Body of pancreas (tissue), 4 donors: ENCODE measurements at regions not wholly inside any gene's neighbourhood (a gene's known extent, or its start where the extent isn't known, plus 50 kb on each side); places are given as distances from the start of the nearest gene placed in this dataset.

Experiments
- ATAC-seq: fragments of 150-250 bp; one replicate; pipeline ENCODE4 v1.9.1; 2016
- DNase-seq, 4 donors: peaks; one replicate each; pipeline ENCODE4 v3.0.0-alpha.2; 2019
- H3K27ac ChIP-seq, 4 donors: fragments of 200-600 bp; sonication (generic); 1 replicate in 3 of 4; 2 replicates in 1 of 4; pipeline versions ENCODE4 v1.5.1 to v1.6.1; 2016 to 2019; ENCODE audit warnings: mild to moderate bottlenecking in 1 of 4, mixed read lengths in 1 of 4, moderate library complexity in 1 of 4
- H3K27me3 ChIP-seq, 2 donors: fragments of 200-600 bp; sonication (generic); one replicate each; pipeline ENCODE4 v1.6.0; 2016; ENCODE audit warnings: mild to moderate bottlenecking in 1 of 2
- H3K36me3 ChIP-seq, 2 donors: fragments of 200-600 bp; sonication (generic); replicated peaks in 1 of 2; 2 replicates each; pipeline ENCODE4 v1.5.1; 2016; ENCODE audit warnings: low read depth in 2 of 2; ENCODE audit not compliant: insufficient read depth in 1 of 2
- H3K4me1 ChIP-seq: fragments of 200-600 bp; sonication (generic); one replicate; pipeline ENCODE4 v1.6.0; 2016
- H3K4me3 ChIP-seq, 2 donors: fragments of 200-600 bp; sonication (generic); 1 replicate in 1 of 2; 2 replicates in 1 of 2; pipeline ENCODE4 v1.5.1; 2016 to 2019
- H3K9me3 ChIP-seq, 3 donors: fragments of 200-600 bp; sonication (generic); 1 replicate in 2 of 3; 2 replicates in 1 of 3; pipeline ENCODE4 v1.5.1; 2016
- CTCF ChIP-seq, 7 experiments: fragments of 450-650 bp in 4 of 7; fragments of 200-600 bp in 3 of 7; sonication (generic) in 3 of 7; IDR thresholded peaks; one replicate each; pipeline ENCODE4 v1.5.1; 2016 to 2019; ENCODE audit warnings: antibody characterized with exemption in 7 of 7
- POLR2A ChIP-seq, 3 donors: fragments of 450-650 bp; IDR thresholded peaks; one replicate each; pipeline ENCODE4 v1.6.1; 2016; ENCODE audit warnings: antibody characterized with exemption in 3 of 3, mild to moderate bottlenecking in 2 of 3
- WGBS, 2 donors: methylation state at CpG; one replicate each; pipeline ENCODE4 v1.1.5; 2017; 5-methylcytosine and 5-hydroxymethylcytosine counted together
- intact Hi-C: fragments of 100-400 bp; cut with DNase I; formaldehyde crosslinking; loops from one replicate; pipeline ENCODE4 v1.15.1; 2023

- WGBS, 2 donors = 75 to 95% methylated on average over 2 of the region's 2 CpGs
- no peaks in the 10 kb centered on the region for H3K9me3 ChIP-seq
- no peak overlapping the region for H3K4me3 ChIP-seq
- TF ChIP-seq CTCF (IDR thresholded peaks at IDR 0.05) = no peak
- no peak for TF ChIP-seq POLR2A (IDR thresholded peaks at IDR 0.05)
- no peak overlapping the region for H3K27ac ChIP-seq
- H3K4me1 ChIP-seq = no peaks in the 10 kb centered on the region
- ATAC-seq (no peak), DNase-seq (no peak)
- intact Hi-C loops = no loop called here
- H3K27me3 ChIP-seq = no peaks in the 10 kb centered on the region
- H3K36me3 ChIP-seq = no peaks in the 10 kb centered on the region
Observed at GRCh38 chr12:74193191-74193590, 344.4 kb upstream of the ATXN7L3B start.

- intact Hi-C loops = no loop called here
- Histone ChIP-seq H3K36me3 (no peaks in the 10 kb centered on the region), H3K27ac (no peak overlapping the region), H3K4me1 (no peaks in the 10 kb centered on the region), H3K27me3 (no peaks in the 10 kb centered on the region), H3K4me3 (no peak overlapping the region), H3K9me3 (peaks cover 0 to 5% (median 0%) of the 10 kb centered on the region in 3 donors)
- 64 to 69% methylated on average over 3 of the region's 3 CpGs for WGBS, 2 donors
- TF ChIP-seq CTCF (IDR thresholded peaks at IDR 0.05) (no peak), POLR2A (IDR thresholded peaks at IDR 0.05) (no peak)
- DNase-seq (no peak), ATAC-seq (no peak)
Observed at GRCh38 chr12:74204236-74204635, 333.4 kb upstream of the ATXN7L3B start.

GRCh38 chr12:74227846-74228545 is 309.6 kb upstream of the ATXN7L3B start:
- H3K4me1 ChIP-seq = no peaks in the 10 kb centered on the region
- 77 to 84% methylated on average over 3 of the region's 3 CpGs for WGBS, 2 donors
- ATAC-seq (no peak), DNase-seq (no peak)
- no peaks in the 10 kb centered on the region for H3K36me3 ChIP-seq
- TF ChIP-seq POLR2A (IDR thresholded peaks at IDR 0.05) (no peak), CTCF (IDR thresholded peaks at IDR 0.05) (no peak)
- H3K27me3 ChIP-seq = no peaks in the 10 kb centered on the region
- no peak overlapping the region for H3K4me3 ChIP-seq
- no peak overlapping the region for H3K27ac ChIP-seq
- H3K9me3 ChIP-seq = no peaks in the 10 kb centered on the region
- intact Hi-C loops = no loop called here

- intact Hi-C loops = no loop called here
- no peaks in the 10 kb centered on the region for H3K4me1 ChIP-seq
Observed at GRCh38 chr12:74229671-74230070, 308.0 kb upstream of the ATXN7L3B start.

More at GRCh38 chr12:74229671-74230070, 308.0 kb upstream of the ATXN7L3B start:
- Histone ChIP-seq H3K9me3 (no peaks in the 10 kb centered on the region), H3K27ac (no peak overlapping the region), H3K27me3 (no peaks in the 10 kb centered on the region), H3K36me3 (no peaks in the 10 kb centered on the region), H3K4me3 (no peak overlapping the region)
- no peak for DNase-seq
- no peak for ATAC-seq
- no peak for TF ChIP-seq CTCF (IDR thresholded peaks at IDR 0.05)
- no peak for TF ChIP-seq POLR2A (IDR thresholded peaks at IDR 0.05)
